HT-29 (cell line): ENCODE measurements at regions not wholly inside any gene's neighbourhood (a gene's known extent, or its start where the extent isn't known, plus 50 kb on each side); places are given as distances from the start of the nearest gene placed in this dataset.
"Not testable (repeated sequence)": the region's sequence is repeated elsewhere in the genome, so short reads cannot be mapped to it uniquely, and the experiment has no call there.

Source experiments
- DNase-seq: peaks from one replicate; pipeline ENCODE4 v3.0.0-alpha.2; 2015; ENCODE audit warnings: low spot score

GRCh38 chr12:75765170-75766059 is 254.0 kb upstream of the KRR1 start:
- DNase-seq, result peak; percentile 47

GRCh38 chr12:75764091-75764841 is 252.9 kb upstream of the KRR1 start:
- no peak for DNase-seq

GRCh38 chr12:75760573-75761294 is 249.3 kb upstream of the KRR1 start:
- no peak for DNase-seq

- no peak for DNase-seq
Measured at GRCh38 chr12:75759842-75760572, 248.6 kb upstream of the KRR1 start.

- no peak for DNase-seq
Measured at GRCh38 chr12:75759196-75759595, 247.8 kb upstream of the KRR1 start.

GRCh38 chr12:75756771-75757170 is 245.4 kb upstream of the KRR1 start:
- no peak for DNase-seq

- no peak for DNase-seq
Measured at GRCh38 chr12:75756111-75756510, 244.7 kb upstream of the KRR1 start.

- no peak for DNase-seq
Measured at GRCh38 chr12:75754698-75755097, 243.3 kb upstream of the KRR1 start.

- no peak for DNase-seq
Measured at GRCh38 chr12:75754141-75754540, 242.7 kb upstream of the KRR1 start.

- no peak for DNase-seq
Measured at GRCh38 chr12:75751769-75752471, 240.5 kb upstream of the KRR1 start.

- no peak for DNase-seq
Measured at GRCh38 chr12:75750716-75751306, 239.4 kb upstream of the KRR1 start.

GRCh38 chr12:75748990-75749389 is 237.6 kb upstream of the KRR1 start:
- not testable (repeated sequence) for DNase-seq

GRCh38 chr12:75748136-75748535 is 236.7 kb upstream of the KRR1 start:
- no peak for DNase-seq

GRCh38 chr12:75747572-75748021 is 236.2 kb upstream of the KRR1 start:
- no peak for DNase-seq

GRCh38 chr12:75746621-75747020 is 235.2 kb upstream of the KRR1 start:
- DNase-seq, result no peak

GRCh38 chr12:75744607-75745256 is 233.3 kb upstream of the KRR1 start:
- no peak for DNase-seq

GRCh38 chr12:75742961-75743360 is 231.6 kb upstream of the KRR1 start:
- no peak for DNase-seq

- no peak for DNase-seq
Measured at GRCh38 chr12:75742048-75742447, 230.6 kb upstream of the KRR1 start.

GRCh38 chr12:75739912-75740311 is 228.5 kb upstream of the KRR1 start:
- no peak for DNase-seq

GRCh38 chr12:75739098-75739497 is 227.7 kb upstream of the KRR1 start:
- not testable (repeated sequence) for DNase-seq
